Left kidney (tissue), 1 donor: ENCODE measurements at regions not wholly inside any gene's neighbourhood (a gene's known extent, or its start where the extent isn't known, plus 50 kb on each side); places are given as distances from the start of the nearest gene placed in this dataset.
"Not testable (repeated sequence)": the region's sequence is repeated elsewhere in the genome, so short reads cannot be mapped to it uniquely, and the experiment has no call there.

Experiments
- DNase-seq: peaks from one replicate; pipeline ENCODE4 v3.0.0-alpha.2; 2013

GRCh38 chr4:73671348-73671747 lies 51.1 kb upstream of the RASSF6 start:
- DNase-seq: not testable (repeated sequence)

GRCh38 chr4:73673286-73673685 lies 53.0 kb upstream of the RASSF6 start:
- DNase-seq: no peak

GRCh38 chr4:73674451-73674919 lies 54.2 kb upstream of the RASSF6 start:
- no peak for DNase-seq

GRCh38 chr4:73675623-73676022 lies 55.4 kb upstream of the RASSF6 start:
- no peak for DNase-seq

- DNase-seq: no peak
These were observed 55.9 kb upstream of the RASSF6 start for GRCh38 chr4:73676136-73676535.

GRCh38 chr4:73676861-73677323 lies 56.7 kb upstream of the RASSF6 start:
- DNase-seq: peak; percentile 57

GRCh38 chr4:73679836-73680235 lies 59.6 kb upstream of the RASSF6 start:
- DNase-seq: no peak

- DNase-seq: no peak
These were observed 58.6 kb upstream of the CXCL8 start for GRCh38 chr4:73681776-73682175.

- DNase-seq: no peak
These were observed 57.9 kb upstream of the CXCL8 start for GRCh38 chr4:73682508-73682907.

GRCh38 chr4:73683033-73683432 lies 57.3 kb upstream of the CXCL8 start:
- no peak for DNase-seq

GRCh38 chr4:73683456-73683855 lies 56.9 kb upstream of the CXCL8 start:
- DNase-seq: no peak

GRCh38 chr4:73684097-73684496 lies 56.3 kb upstream of the CXCL8 start:
- DNase-seq: no peak

- no peak for DNase-seq
These were observed 55.3 kb upstream of the CXCL8 start for GRCh38 chr4:73685052-73685451.

GRCh38 chr4:73687421-73687820 lies 52.9 kb upstream of the CXCL8 start:
- DNase-seq: no peak

GRCh38 chr4:73690051-73690738 lies 50.2 kb upstream of the CXCL8 start:
- no peak for DNase-seq
